HPDE6-E6E7 (cell line): ENCODE measurements at regions not wholly inside any gene's neighbourhood (a gene's known extent, or its start where the extent isn't known, plus 50 kb on each side); places are given as distances from the start of the nearest gene placed in this dataset.

Experiments
- DNase-seq: peaks from one replicate; pipeline ENCODE4 v3.0.0; 2011; ENCODE audit warnings: missing footprints; ENCODE audit errors: extremely low spot score

- DNase-seq = no peak
Measured at GRCh38 chr12:124369055-124369826, 74.3 kb downstream of the RFLNA start.

- no peak for DNase-seq
Measured at GRCh38 chr12:124368421-124369032, 73.6 kb downstream of the RFLNA start.

- DNase-seq = no peak
Measured at GRCh38 chr12:124365726-124366430, 71.0 kb downstream of the RFLNA start.
